ENCODE measurements at regions not wholly inside any gene's neighbourhood (a gene's known extent, or its start where the extent isn't known, plus 50 kb on each side); places are given as distances from the start of the nearest gene placed in this dataset.

GRCh38 chr6:165001502-165002157 is 307.8 kb downstream of the C6orf118 start:
- ChIA-PET CTCF (no interaction called here), POLR2A (no interaction called here)
- H3K4me3 Mint-ChIP-seq = no peak overlapping the region
- intact Hi-C loops (cut with micrococcal nuclease) = no loop called here
- no peaks in the 10 kb centered on the region for H3K27me3 Mint-ChIP-seq
- peaks cover 1 to 21% (median 9%) of the 10 kb centered on the region in 11 donors for H3K9me3 Mint-ChIP-seq
- H3K36me3 ChIP-seq (ENCODE audit: control insufficient read depth in 2 of 3, insufficient read depth in 3 of 3, low read length in 3 of 3) = no peaks in the 10 kb centered on the region
- H3K27ac ChIP-seq (ENCODE audit: low read depth, low read length) = no peak overlapping the region
- no peaks in the 10 kb centered on the region for H3K27me3 ChIP-seq (ENCODE audit: control insufficient read depth in 2 of 2, insufficient read depth in 2 of 2, low read length in 2 of 2)
- DNase-seq (no peak), ATAC-seq (no peak)
- peaks cover 0 to 4% (median 0%) of the 10 kb centered on the region in 5 donors for H3K36me3 Mint-ChIP-seq
- H3K4me1 Mint-ChIP-seq = no peaks in the 10 kb centered on the region
- H3K4me3 ChIP-seq (ENCODE audit: low read length) = no peak overlapping the region
- no peak overlapping the region for H3K27ac Mint-ChIP-seq
- no peaks in the 10 kb centered on the region for H3K9me3 ChIP-seq (ENCODE audit: control insufficient read depth in 2 of 3, low read length in 3 of 3)
- no peaks in the 10 kb centered on the region for H3K4me1 ChIP-seq (ENCODE audit: control insufficient read depth in 2 of 2, insufficient read depth in 2 of 2, low read length in 2 of 2)

- Histone ChIP-seq H3K27ac (ENCODE audit: low read depth, low read length) (no peak overlapping the region), H3K9me3 (ENCODE audit: control insufficient read depth in 2 of 3, low read length in 3 of 3) (no peaks in the 10 kb centered on the region), H3K4me3 (ENCODE audit: low read length) (no peak overlapping the region), H3K36me3 (ENCODE audit: control insufficient read depth in 2 of 3, insufficient read depth in 3 of 3, low read length in 3 of 3) (no peaks in the 10 kb centered on the region), H3K4me1 (ENCODE audit: control insufficient read depth in 2 of 2, insufficient read depth in 2 of 2, low read length in 2 of 2) (no peaks in the 10 kb centered on the region), H3K27me3 (ENCODE audit: control insufficient read depth in 2 of 2, insufficient read depth in 2 of 2, low read length in 2 of 2) (no peaks in the 10 kb centered on the region)
- no peaks in the 10 kb centered on the region for H3K4me1 Mint-ChIP-seq
- ATAC-seq = no peak
- CTCF ChIA-PET = no interaction called here
- peaks cover 0 to 19% (median 6%) of the 10 kb centered on the region in 11 donors for H3K9me3 Mint-ChIP-seq
- H3K36me3 Mint-ChIP-seq = no peaks in the 10 kb centered on the region
- POLR2A ChIA-PET = no interaction called here
- no peak overlapping the region for H3K27ac Mint-ChIP-seq
- DNase-seq = no peak
- no peak overlapping the region for H3K4me3 Mint-ChIP-seq
- intact Hi-C loops (cut with micrococcal nuclease) = no loop called here
- H3K27me3 Mint-ChIP-seq = no peaks in the 10 kb centered on the region
Measured at GRCh38 chr6:164998297-164998696, 311.1 kb downstream of the C6orf118 start.

- no peak for ATAC-seq
- Histone ChIP-seq H3K4me1 (ENCODE audit: control insufficient read depth in 2 of 2, insufficient read depth in 2 of 2, low read length in 2 of 2) (no peaks in the 10 kb centered on the region), H3K27me3 (ENCODE audit: control insufficient read depth in 2 of 2, insufficient read depth in 2 of 2, low read length in 2 of 2) (no peaks in the 10 kb centered on the region), H3K36me3 (ENCODE audit: control insufficient read depth in 2 of 3, insufficient read depth in 3 of 3, low read length in 3 of 3) (no peaks in the 10 kb centered on the region), H3K9me3 (ENCODE audit: control insufficient read depth in 2 of 3, low read length in 3 of 3) (no peaks in the 10 kb centered on the region), H3K27ac (ENCODE audit: low read depth, low read length) (no peak overlapping the region), H3K4me3 (ENCODE audit: low read length) (no peak overlapping the region)
- Mint-ChIP-seq H3K27me3 (no peaks in the 10 kb centered on the region), H3K36me3 (no peaks in the 10 kb centered on the region), H3K4me3 (no peak overlapping the region), H3K9me3 (peaks cover 0 to 19% (median 4%) of the 10 kb centered on the region in 11 donors), H3K27ac (no peak overlapping the region), H3K4me1 (no peaks in the 10 kb centered on the region)
- ChIA-PET CTCF (no interaction called here), POLR2A (no interaction called here)
- intact Hi-C loops (cut with micrococcal nuclease) = no loop called here
- DNase-seq = no peak
Measured at GRCh38 chr6:164996838-164997237, 312.6 kb downstream of the C6orf118 start.

GRCh38 chr6:164991573-164991972 is 317.8 kb downstream of the C6orf118 start:
- no peak for ATAC-seq
- no peaks in the 10 kb centered on the region for H3K4me1 Mint-ChIP-seq
- intact Hi-C loops (cut with micrococcal nuclease) = no loop called here
- no peak overlapping the region for H3K4me3 Mint-ChIP-seq
- no peaks in the 10 kb centered on the region for H3K36me3 Mint-ChIP-seq
- CTCF ChIA-PET = no interaction called here
- H3K9me3 Mint-ChIP-seq = peaks cover 0 to 7% (median 2%) of the 10 kb centered on the region in 11 donors
- no peak overlapping the region for H3K27ac Mint-ChIP-seq
- no peak for DNase-seq
- Histone ChIP-seq H3K27me3 (ENCODE audit: control insufficient read depth in 2 of 2, insufficient read depth in 2 of 2, low read length in 2 of 2) (no peaks in the 10 kb centered on the region), H3K4me3 (ENCODE audit: low read length) (no peak overlapping the region), H3K9me3 (ENCODE audit: control insufficient read depth in 2 of 3, low read length in 3 of 3) (no peaks in the 10 kb centered on the region), H3K4me1 (ENCODE audit: control insufficient read depth in 2 of 2, insufficient read depth in 2 of 2, low read length in 2 of 2) (no peaks in the 10 kb centered on the region), H3K27ac (ENCODE audit: low read depth, low read length) (no peak overlapping the region), H3K36me3 (ENCODE audit: control insufficient read depth in 2 of 3, insufficient read depth in 3 of 3, low read length in 3 of 3) (no peaks in the 10 kb centered on the region)
- no peaks in the 10 kb centered on the region for H3K27me3 Mint-ChIP-seq
- POLR2A ChIA-PET = no interaction called here

- Histone ChIP-seq H3K4me1 (ENCODE audit: control insufficient read depth in 2 of 2, insufficient read depth in 2 of 2, low read length in 2 of 2) (no peaks in the 10 kb centered on the region), H3K9me3 (ENCODE audit: control insufficient read depth in 2 of 3, low read length in 3 of 3) (no peaks in the 10 kb centered on the region), H3K27ac (ENCODE audit: low read depth, low read length) (no peak overlapping the region), H3K36me3 (ENCODE audit: control insufficient read depth in 2 of 3, insufficient read depth in 3 of 3, low read length in 3 of 3) (no peaks in the 10 kb centered on the region), H3K4me3 (ENCODE audit: low read length) (no peak overlapping the region), H3K27me3 (ENCODE audit: control insufficient read depth in 2 of 2, insufficient read depth in 2 of 2, low read length in 2 of 2) (no peaks in the 10 kb centered on the region)
- Mint-ChIP-seq H3K4me3 (no peak overlapping the region), H3K9me3 (peaks cover 0 to 13% (median 0%) of the 10 kb centered on the region in 11 donors), H3K36me3 (no peaks in the 10 kb centered on the region), H3K4me1 (no peaks in the 10 kb centered on the region), H3K27me3 (no peaks in the 10 kb centered on the region), H3K27ac (no peak overlapping the region)
- ChIA-PET CTCF (no interaction called here), POLR2A (no interaction called here)
- DNase-seq (no peak), ATAC-seq (no peak)
- intact Hi-C loops (cut with micrococcal nuclease) = no loop called here
Measured at GRCh38 chr6:164990901-164991300, 318.5 kb downstream of the C6orf118 start.

- ATAC-seq (no peak), DNase-seq (no peak)
- Mint-ChIP-seq H3K4me3 (no peak overlapping the region), H3K27me3 (no peaks in the 10 kb centered on the region), H3K27ac (no peak overlapping the region), H3K4me1 (peaks cover 0 to 1% (median 0%) of the 10 kb centered on the region in 7 donors), H3K36me3 (no peaks in the 10 kb centered on the region), H3K9me3 (peaks cover 2 to 15% (median 7%) of the 10 kb centered on the region in 11 donors)
- Histone ChIP-seq H3K4me3 (ENCODE audit: low read length) (no peak overlapping the region), H3K4me1 (ENCODE audit: control insufficient read depth in 2 of 2, insufficient read depth in 2 of 2, low read length in 2 of 2) (no peaks in the 10 kb centered on the region), H3K27me3 (ENCODE audit: control insufficient read depth in 2 of 2, insufficient read depth in 2 of 2, low read length in 2 of 2) (no peaks in the 10 kb centered on the region), H3K27ac (ENCODE audit: low read depth, low read length) (no peak overlapping the region), H3K9me3 (ENCODE audit: control insufficient read depth in 2 of 3, low read length in 3 of 3) (no peaks in the 10 kb centered on the region), H3K36me3 (ENCODE audit: control insufficient read depth in 2 of 3, insufficient read depth in 3 of 3, low read length in 3 of 3) (no peaks in the 10 kb centered on the region)
- ChIA-PET POLR2A (no interaction called here), CTCF (no interaction called here)
- intact Hi-C loops (cut with micrococcal nuclease) = no loop called here
Measured at GRCh38 chr6:164982389-164982788, 327.0 kb downstream of the C6orf118 start.

GRCh38 chr6:164967102-164967501 is 342.3 kb downstream of the C6orf118 start:
- no peak overlapping the region for H3K4me3 ChIP-seq (ENCODE audit: low read length)
- Mint-ChIP-seq H3K36me3 (no peaks in the 10 kb centered on the region), H3K4me1 (no peaks in the 10 kb centered on the region), H3K9me3 (peaks cover 0 to 8% (median 2%) of the 10 kb centered on the region in 11 donors), H3K4me3 (no peak overlapping the region), H3K27me3 (no peaks in the 10 kb centered on the region), H3K27ac (no peak overlapping the region)
- H3K9me3 ChIP-seq (ENCODE audit: control insufficient read depth in 2 of 3, low read length in 3 of 3) = no peaks in the 10 kb centered on the region
- ATAC-seq = no peak
- H3K36me3 ChIP-seq (ENCODE audit: control insufficient read depth in 2 of 3, insufficient read depth in 3 of 3, low read length in 3 of 3) = no peaks in the 10 kb centered on the region
- H3K27me3 ChIP-seq (ENCODE audit: control insufficient read depth in 2 of 2, insufficient read depth in 2 of 2, low read length in 2 of 2) = no peaks in the 10 kb centered on the region
- CTCF ChIA-PET = no interaction called here
- H3K27ac ChIP-seq (ENCODE audit: low read depth, low read length) = no peak overlapping the region
- POLR2A ChIA-PET = no interaction called here
- no peak for DNase-seq
- intact Hi-C loops (cut with micrococcal nuclease) = no loop called here
- no peaks in the 10 kb centered on the region for H3K4me1 ChIP-seq (ENCODE audit: control insufficient read depth in 2 of 2, insufficient read depth in 2 of 2, low read length in 2 of 2)
